NCI-H1105 treated with DMSO at 0.1 percent for 48 hours (cell line): ENCODE measurements at regions not wholly inside any gene's neighbourhood (a gene's known extent, or its start where the extent isn't known, plus 50 kb on each side); places are given as distances from the start of the nearest gene placed in this dataset.
"Not testable (repeated sequence)": the region's sequence is repeated elsewhere in the genome, so short reads cannot be mapped to it uniquely, and the experiment has no call there.

ENCODE experiments used
- DNase-seq: peaks from one replicate; lab custom pipeline; 2025; lab: John Stamatoyannopoulos, UW

- no peak for DNase-seq
These were observed 822.4 kb downstream of the FAT4 start for GRCh38 chr4:126136922-126137781.

- no peak for DNase-seq
These were observed 823.0 kb downstream of the FAT4 start for GRCh38 chr4:126137782-126138170.

GRCh38 chr4:126144543-126145237 is 829.9 kb downstream of the FAT4 start:
- no peak for DNase-seq

- no peak for DNase-seq
These were observed 853.7 kb downstream of the FAT4 start for GRCh38 chr4:126168484-126168883.

- no peak for DNase-seq
These were observed 857.4 kb downstream of the FAT4 start for GRCh38 chr4:126172126-126172525.

GRCh38 chr4:126174627-126175026 is 859.9 kb downstream of the FAT4 start:
- DNase-seq = no peak

GRCh38 chr4:126180642-126181041 is 865.9 kb downstream of the FAT4 start:
- no peak for DNase-seq

GRCh38 chr4:126182336-126182735 is 867.6 kb downstream of the FAT4 start:
- no peak for DNase-seq

GRCh38 chr4:126182786-126183185 is 868.0 kb downstream of the FAT4 start:
- DNase-seq = no peak

GRCh38 chr4:126183206-126183605 is 868.5 kb downstream of the FAT4 start:
- DNase-seq = no peak

- no peak for DNase-seq
These were observed 876.8 kb downstream of the FAT4 start for GRCh38 chr4:126191536-126191935.

GRCh38 chr4:126192506-126192905 is 877.8 kb downstream of the FAT4 start:
- DNase-seq = no peak

GRCh38 chr4:126201251-126202138 is 886.7 kb downstream of the FAT4 start:
- DNase-seq = not testable (repeated sequence)

- no peak for DNase-seq
These were observed 887.5 kb downstream of the FAT4 start for GRCh38 chr4:126202226-126202625.

- no peak for DNase-seq
These were observed 893.2 kb downstream of the FAT4 start for GRCh38 chr4:126207910-126208309.

GRCh38 chr4:126209147-126209546 is 894.4 kb downstream of the FAT4 start:
- DNase-seq = no peak

GRCh38 chr4:126213996-126214395 is 899.2 kb downstream of the FAT4 start:
- DNase-seq = no peak

GRCh38 chr4:126215759-126216158 is 901.0 kb downstream of the FAT4 start:
- no peak for DNase-seq

- DNase-seq = no peak
These were observed 901.9 kb downstream of the FAT4 start for GRCh38 chr4:126216611-126217010.

- no peak for DNase-seq
These were observed 906.5 kb downstream of the FAT4 start for GRCh38 chr4:126221282-126221681.

- DNase-seq = no peak
These were observed 907.1 kb downstream of the FAT4 start for GRCh38 chr4:126221717-126222340.
